ENCODE measurements at regions not wholly inside any gene's neighbourhood (a gene's known extent, or its start where the extent isn't known, plus 50 kb on each side); places are given as distances from the start of the nearest gene placed in this dataset.

- H3K9me3 ChIP-seq: no peaks in the 10 kb centered on the region
- no peak for DNase-seq
- H3K4me1 ChIP-seq: no peaks in the 10 kb centered on the region
- WGBS, 2 donors: 52 to 68% methylated on average over 2 of the region's 2 CpGs
- TF ChIP-seq POLR2A (IDR thresholded peaks at IDR 0.05): no peak
- TF ChIP-seq CTCF (IDR thresholded peaks at IDR 0.05): no peak
- H3K36me3 ChIP-seq (replicated peaks in 1 of 2; ENCODE audit: insufficient read depth in 1 of 2, low read depth in 2 of 2): no peaks in the 10 kb centered on the region
- no peak for ATAC-seq
- H3K27ac ChIP-seq: no peak overlapping the region
- intact Hi-C loops (cut with DNase I): no loop called here
- H3K4me3 ChIP-seq: no peak overlapping the region
- no peaks in the 10 kb centered on the region for H3K27me3 ChIP-seq
Measured at GRCh38 chr18:60982329-60982695, 350.9 kb upstream of the CDH20 start.

GRCh38 chr18:60982928-60983327 lies 350.3 kb upstream of the CDH20 start:
- Histone ChIP-seq H3K27me3 (no peaks in the 10 kb centered on the region), H3K36me3 (replicated peaks in 1 of 2; ENCODE audit: insufficient read depth in 1 of 2, low read depth in 2 of 2) (no peaks in the 10 kb centered on the region), H3K27ac (no peak overlapping the region), H3K9me3 (no peaks in the 10 kb centered on the region), H3K4me1 (no peaks in the 10 kb centered on the region), H3K4me3 (no peak overlapping the region)
- DNase-seq: no peak
- TF ChIP-seq POLR2A (IDR thresholded peaks at IDR 0.05) (no peak), CTCF (IDR thresholded peaks at IDR 0.05) (no peak)
- no peak for ATAC-seq
- intact Hi-C loops (cut with DNase I): no loop called here

GRCh38 chr18:60984510-60984909 lies 348.7 kb upstream of the CDH20 start:
- Histone ChIP-seq H3K27me3 (no peaks in the 10 kb centered on the region), H3K36me3 (replicated peaks in 1 of 2; ENCODE audit: insufficient read depth in 1 of 2, low read depth in 2 of 2) (no peaks in the 10 kb centered on the region), H3K4me1 (no peaks in the 10 kb centered on the region), H3K27ac (no peak overlapping the region), H3K4me3 (no peak overlapping the region), H3K9me3 (no peaks in the 10 kb centered on the region)
- no peak for TF ChIP-seq CTCF (IDR thresholded peaks at IDR 0.05)
- no peak for TF ChIP-seq POLR2A (IDR thresholded peaks at IDR 0.05)
- DNase-seq: no peak
- 77 to 81% methylated on average over 4 of the region's 4 CpGs for WGBS, 2 donors
- intact Hi-C loops (cut with DNase I): no loop called here
- ATAC-seq: no peak

- Histone ChIP-seq H3K4me3 (no peak overlapping the region), H3K27me3 (no peaks in the 10 kb centered on the region), H3K36me3 (replicated peaks in 1 of 2; ENCODE audit: insufficient read depth in 1 of 2, low read depth in 2 of 2) (no peaks in the 10 kb centered on the region), H3K9me3 (no peaks in the 10 kb centered on the region), H3K27ac (no peak overlapping the region), H3K4me1 (no peaks in the 10 kb centered on the region)
- ATAC-seq (no peak), DNase-seq (no peak)
- WGBS, 2 donors: 37 to 39% methylated on average over 1 of the region's 1 CpG
- TF ChIP-seq CTCF (IDR thresholded peaks at IDR 0.05) (no peak), POLR2A (IDR thresholded peaks at IDR 0.05) (no peak)
- intact Hi-C loops (cut with DNase I): no loop called here
Measured at GRCh38 chr18:60987963-60988362, 345.3 kb upstream of the CDH20 start.

GRCh38 chr18:60996326-60996725 lies 336.9 kb upstream of the CDH20 start:
- Histone ChIP-seq H3K36me3 (replicated peaks in 1 of 2; ENCODE audit: insufficient read depth in 1 of 2, low read depth in 2 of 2) (no peaks in the 10 kb centered on the region), H3K9me3 (no peaks in the 10 kb centered on the region), H3K27ac (no peak overlapping the region), H3K27me3 (no peaks in the 10 kb centered on the region), H3K4me1 (no peaks in the 10 kb centered on the region), H3K4me3 (no peak overlapping the region)
- TF ChIP-seq POLR2A (IDR thresholded peaks at IDR 0.05) (no peak), CTCF (IDR thresholded peaks at IDR 0.05) (no peak)
- DNase-seq (no peak), ATAC-seq (no peak)
- 21 to 31% methylated on average over 1 of the region's 1 CpG for WGBS, 2 donors
- intact Hi-C loops (cut with DNase I): no loop called here

Data from body of pancreas (tissue), 4 donors.